DMS153 (cell line): ENCODE measurements at regions not wholly inside any gene's neighbourhood (a gene's known extent, or its start where the extent isn't known, plus 50 kb on each side); places are given as distances from the start of the nearest gene placed in this dataset.
"Not testable (repeated sequence)": the region's sequence is repeated elsewhere in the genome, so short reads cannot be mapped to it uniquely, and the experiment has no call there.

Experiments
- DNase-seq: peaks from one replicate; lab custom pipeline; 2025; lab: John Stamatoyannopoulos, UW

GRCh38 chr10:107529350-107529749, 364.8 kb upstream of the SORCS1 start:
- DNase-seq: no peak

- DNase-seq: no peak
These were observed 355.8 kb upstream of the SORCS1 start for GRCh38 chr10:107520348-107520747.

- DNase-seq: no peak
These were observed 353.3 kb upstream of the SORCS1 start for GRCh38 chr10:107517811-107518210.

GRCh38 chr10:107516349-107516748, 351.8 kb upstream of the SORCS1 start:
- DNase-seq: no peak

- DNase-seq: not testable (repeated sequence)
These were observed 339.5 kb upstream of the SORCS1 start for GRCh38 chr10:107504011-107504410.

- no peak for DNase-seq
These were observed 337.9 kb upstream of the SORCS1 start for GRCh38 chr10:107502229-107502985.

- no peak for DNase-seq
These were observed 334.5 kb upstream of the SORCS1 start for GRCh38 chr10:107498983-107499382.

- DNase-seq: no peak
These were observed 332.5 kb upstream of the SORCS1 start for GRCh38 chr10:107497024-107497423.

- DNase-seq: no peak
These were observed 332.1 kb upstream of the SORCS1 start for GRCh38 chr10:107496594-107496993.

GRCh38 chr10:107492389-107492788, 327.9 kb upstream of the SORCS1 start:
- DNase-seq: no peak

- no peak for DNase-seq
These were observed 325.9 kb upstream of the SORCS1 start for GRCh38 chr10:107490389-107490788.

- DNase-seq: no peak
These were observed 322.8 kb upstream of the SORCS1 start for GRCh38 chr10:107487284-107487683.

GRCh38 chr10:107485019-107485418, 320.5 kb upstream of the SORCS1 start:
- no peak for DNase-seq

- DNase-seq: no peak
These were observed 317.4 kb upstream of the SORCS1 start for GRCh38 chr10:107481881-107482280.

GRCh38 chr10:107481224-107481623, 316.7 kb upstream of the SORCS1 start:
- DNase-seq: no peak

GRCh38 chr10:107480781-107481180, 316.3 kb upstream of the SORCS1 start:
- no peak for DNase-seq

- no peak for DNase-seq
These were observed 312.8 kb upstream of the SORCS1 start for GRCh38 chr10:107477266-107477665.

GRCh38 chr10:107476408-107476807, 311.9 kb upstream of the SORCS1 start:
- no peak for DNase-seq

GRCh38 chr10:107474650-107475049, 310.1 kb upstream of the SORCS1 start:
- DNase-seq: no peak

- no peak for DNase-seq
These were observed 308.7 kb upstream of the SORCS1 start for GRCh38 chr10:107473225-107473624.

- DNase-seq: no peak
These were observed 307.4 kb upstream of the SORCS1 start for GRCh38 chr10:107471911-107472310.

GRCh38 chr10:107453561-107453960, 289.1 kb upstream of the SORCS1 start:
- DNase-seq: no peak

- DNase-seq: no peak
These were observed 286.5 kb upstream of the SORCS1 start for GRCh38 chr10:107451047-107451446.

GRCh38 chr10:107450056-107450455, 285.6 kb upstream of the SORCS1 start:
- DNase-seq: no peak
